Epithelial cell of proximal tubule (primary cell): ENCODE measurements at regions not wholly inside any gene's neighbourhood (a gene's known extent, or its start where the extent isn't known, plus 50 kb on each side); places are given as distances from the start of the nearest gene placed in this dataset.

Experiments
- DNase-seq: peaks from one replicate; pipeline ENCODE4 v3.0.0-alpha.2; 2011; ENCODE audit warnings: low read depth
- H3K4me3 ChIP-seq: 2 replicates; pipeline ENCODE4 v1.5.1; 2011; ENCODE audit warnings: low read depth, mild to moderate bottlenecking, low read length
- CTCF ChIP-seq: conservative IDR thresholded peaks from 2 replicates; pipeline ENCODE4 v1.5.1; 2012; ENCODE audit warnings: low read depth, mild to moderate bottlenecking, low read length

GRCh38 chr2:134175834-134176233 is 78.0 kb upstream of the MGAT5 start:
- TF ChIP-seq CTCF: no peak
- no peak overlapping the region for H3K4me3 ChIP-seq
- DNase-seq: no peak

- H3K4me3 ChIP-seq: no peak overlapping the region
- TF ChIP-seq CTCF: no peak
- peak; percentile 47 for DNase-seq
Measured at GRCh38 chr2:134177351-134177931, 76.4 kb upstream of the MGAT5 start.

- no peak for DNase-seq
- no peak for TF ChIP-seq CTCF
- no peak overlapping the region for H3K4me3 ChIP-seq
Measured at GRCh38 chr2:134178138-134178877, 75.6 kb upstream of the MGAT5 start.

- no peak overlapping the region for H3K4me3 ChIP-seq
- no peak for TF ChIP-seq CTCF
- DNase-seq: no peak
Measured at GRCh38 chr2:134181219-134181618, 72.7 kb upstream of the MGAT5 start.

GRCh38 chr2:134183679-134184078 is 70.2 kb upstream of the MGAT5 start:
- DNase-seq: no peak
- no peak overlapping the region for H3K4me3 ChIP-seq
- no peak for TF ChIP-seq CTCF

GRCh38 chr2:134185639-134186038 is 68.2 kb upstream of the MGAT5 start:
- H3K4me3 ChIP-seq: no peak overlapping the region
- TF ChIP-seq CTCF: no peak
- no peak for DNase-seq
